GM18867 (cell line): ENCODE measurements at regions not wholly inside any gene's neighbourhood (a gene's known extent, or its start where the extent isn't known, plus 50 kb on each side); places are given as distances from the start of the nearest gene placed in this dataset.

Experiments used
- ATAC-seq: cut with Tn5 transposase; IDR thresholded peaks from one replicate; pipeline ENCODE4 v1.9.1; 2021; ENCODE audit warnings: mild to moderate bottlenecking, moderate library complexity; ENCODE audit not compliant: unreplicated experiment

DNA sequence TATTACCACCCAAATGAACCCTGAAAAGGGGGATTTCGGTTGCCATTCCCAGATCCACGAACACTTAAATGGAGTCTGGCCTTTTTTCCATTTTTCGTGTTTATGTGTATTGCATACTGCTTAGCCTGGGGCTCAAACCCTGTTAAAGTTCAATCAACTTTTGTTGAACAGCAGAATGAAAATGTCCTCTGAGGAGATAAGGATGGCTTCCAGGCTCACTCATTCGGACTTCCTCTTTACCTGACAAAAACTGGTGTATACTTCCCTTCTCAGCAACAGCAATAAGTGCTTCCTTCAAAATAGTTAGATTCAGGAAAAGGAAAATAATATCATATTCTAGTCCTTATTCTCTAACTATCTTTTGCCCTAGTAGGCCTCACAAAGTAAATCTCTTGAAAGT is 61.1 kb upstream of the ARID5B start:
- ATAC-seq, result no peak

DNA sequence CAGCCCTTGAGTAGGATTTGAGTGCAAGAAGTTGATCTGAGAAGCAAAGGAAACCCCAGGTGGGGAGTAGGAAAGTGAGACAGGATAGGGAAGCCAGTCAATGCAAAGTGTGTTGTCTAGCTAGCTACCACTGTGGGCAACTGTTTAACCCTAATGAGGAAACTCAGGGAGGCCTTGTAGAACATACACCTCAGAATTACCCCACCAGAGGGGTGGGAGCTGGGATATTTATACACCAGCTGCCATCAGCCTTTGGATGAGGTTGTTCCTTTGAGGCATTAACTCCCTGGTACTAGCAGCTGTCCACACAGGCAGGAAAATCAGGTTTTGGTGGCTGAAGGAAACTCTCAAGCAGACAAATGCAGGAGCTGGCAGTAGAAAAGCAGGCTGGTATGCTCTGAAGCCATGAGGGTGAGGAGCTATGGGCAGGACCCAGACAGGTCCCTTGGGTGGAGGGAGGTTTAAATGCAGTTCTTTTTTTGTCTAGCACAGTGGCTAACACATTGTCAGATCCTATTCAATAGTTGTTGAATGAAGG is 60.1 kb upstream of the ARID5B start:
- no peak for ATAC-seq

DNA sequence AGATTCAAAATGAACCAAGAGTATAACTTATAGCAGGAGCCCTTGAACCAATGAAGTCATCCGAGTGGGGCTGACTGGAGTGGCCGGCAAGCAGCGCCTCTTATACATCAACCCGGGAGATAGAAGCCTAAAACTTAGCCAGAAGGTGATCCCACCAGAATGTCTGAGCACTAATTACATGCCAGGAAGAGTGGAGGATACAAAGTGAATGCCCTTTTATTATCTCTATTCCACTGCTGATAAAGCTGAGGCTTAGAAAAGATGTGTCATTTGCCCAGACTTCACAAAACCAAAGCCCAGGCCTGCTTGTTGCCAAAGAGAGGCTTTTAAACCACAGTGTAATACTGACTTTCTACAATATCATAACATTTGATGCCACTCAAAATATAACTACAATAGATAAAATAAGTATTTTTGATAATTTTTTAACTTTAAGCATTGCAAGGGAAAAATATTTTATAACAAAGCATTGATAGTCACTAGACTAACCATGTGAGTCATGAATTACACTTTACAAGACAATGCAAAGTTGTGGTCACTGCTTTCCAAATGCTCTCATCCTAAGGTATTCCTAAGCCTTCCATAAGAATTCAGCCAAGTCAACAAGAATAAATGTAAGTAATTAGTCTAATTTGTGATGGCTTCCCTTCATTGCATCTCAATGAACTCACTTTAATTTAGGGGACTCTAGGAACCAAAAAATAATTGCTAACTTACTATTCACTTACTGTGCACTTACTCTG is 58.6 kb upstream of the ARID5B start:
- ATAC-seq, result no peak

DNA sequence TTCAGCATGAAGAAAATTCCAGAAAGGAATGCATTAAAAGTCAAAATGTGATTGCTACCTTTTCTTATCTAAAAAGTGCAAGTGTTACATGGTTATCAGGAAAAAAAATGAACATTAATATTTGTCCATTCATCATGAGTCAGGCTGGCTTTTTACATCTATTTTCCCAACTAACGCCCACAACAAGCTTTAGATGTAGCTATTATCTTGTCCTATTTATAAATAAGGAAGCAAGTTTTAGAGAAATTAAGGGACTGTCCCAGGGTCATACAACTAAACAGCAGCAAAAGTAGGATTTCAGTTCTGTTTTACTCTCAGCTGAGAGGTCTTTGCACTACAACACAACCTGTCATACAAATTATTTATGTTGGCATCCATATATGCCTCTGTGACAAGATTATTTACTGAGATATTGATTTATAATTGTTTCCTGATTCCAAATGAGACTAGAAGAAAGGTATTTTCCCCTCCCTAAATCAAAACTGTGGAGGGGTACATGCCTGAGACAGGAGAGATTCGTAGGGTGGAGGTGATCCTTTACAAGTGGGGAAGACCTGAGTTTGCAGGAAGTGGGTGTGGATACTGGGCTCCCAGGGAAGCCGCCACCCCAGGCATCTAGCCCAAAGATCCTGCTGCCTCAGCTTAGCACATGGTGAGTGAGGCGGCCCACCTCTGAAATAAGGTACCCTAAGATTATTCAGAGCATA is 57.2 kb upstream of the ARID5B start:
- ATAC-seq, result no peak

DNA sequence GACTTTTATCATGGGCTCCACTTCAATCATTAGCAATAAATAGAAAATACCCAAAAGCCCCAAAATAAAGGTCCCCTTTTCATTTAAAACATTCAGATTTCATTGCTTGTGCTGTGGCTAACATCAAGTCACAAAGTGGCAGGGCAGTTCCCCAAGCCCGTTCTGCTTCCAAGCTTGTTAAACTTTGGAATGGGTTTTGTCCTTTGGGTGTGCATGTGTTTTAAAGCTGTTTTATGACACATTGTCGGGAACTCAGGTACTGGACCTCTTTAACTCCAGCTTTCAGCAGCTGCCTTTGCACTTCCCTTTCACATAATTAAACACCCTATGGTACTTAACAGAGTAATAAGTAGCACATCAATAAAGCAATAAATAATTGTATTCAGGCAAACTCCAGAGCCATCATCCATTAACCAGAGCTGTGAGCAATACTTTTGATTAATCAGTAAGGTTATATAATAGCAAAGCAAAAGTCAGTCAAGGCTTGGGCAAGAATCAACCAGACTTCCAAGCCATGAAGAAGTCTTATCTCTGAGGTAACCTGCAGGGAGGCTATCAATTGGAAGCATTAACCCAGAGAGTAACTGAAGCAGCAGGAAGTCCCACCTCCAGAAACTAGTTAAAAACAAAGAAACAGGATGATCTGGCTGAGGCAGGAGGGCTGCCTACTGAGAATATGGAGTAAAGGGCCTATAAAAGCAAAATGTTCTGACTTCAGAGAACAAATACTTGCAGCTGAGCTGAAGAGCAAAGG is 56.1 kb upstream of the ARID5B start:
- ATAC-seq, result no peak

DNA sequence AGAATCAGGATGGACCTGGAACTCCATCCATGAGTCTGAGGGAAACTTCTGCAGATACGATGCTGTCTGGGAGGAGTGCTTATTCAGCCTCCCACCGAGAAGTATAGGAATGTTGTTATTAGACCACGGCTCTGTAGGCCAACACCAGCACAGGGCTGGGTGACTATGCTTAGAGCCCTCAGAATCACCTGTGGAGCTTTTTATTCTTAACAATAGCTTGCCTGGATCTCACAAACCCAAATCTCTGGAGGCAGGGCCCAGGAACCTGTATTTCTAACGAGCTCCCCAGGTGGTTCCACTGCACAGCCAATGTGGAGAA is 55.6 kb upstream of the ARID5B start:
- ATAC-seq, result no peak

DNA sequence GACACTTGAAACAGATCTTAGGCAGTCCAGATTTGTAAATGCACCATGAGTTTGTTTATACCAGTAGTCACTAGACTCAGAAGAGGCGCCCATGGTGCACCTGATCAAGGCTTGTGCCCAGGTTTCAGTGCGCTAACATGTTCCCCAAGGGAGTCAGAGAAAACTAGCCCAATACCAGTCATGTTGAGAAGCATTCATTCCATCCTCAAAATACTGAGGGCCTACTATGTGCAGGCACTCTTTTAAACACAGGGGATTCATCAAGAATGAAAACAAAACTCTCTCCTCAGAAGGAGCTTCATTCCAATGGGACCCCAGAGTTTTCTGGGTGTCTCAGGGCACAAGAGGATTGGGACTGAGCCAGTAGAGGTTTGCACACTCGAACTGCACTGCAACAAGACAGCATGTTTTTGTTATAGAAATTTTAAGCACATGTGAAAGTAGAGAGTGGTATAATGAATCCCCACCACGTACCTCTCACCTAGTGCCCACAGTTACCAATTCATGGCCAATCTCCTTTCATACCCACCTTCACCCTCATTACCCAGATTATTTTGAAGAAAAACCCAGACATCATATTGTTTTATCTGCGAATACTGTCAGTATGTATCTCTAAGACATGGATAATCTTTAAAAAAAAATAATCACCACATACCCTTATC is 55.0 kb upstream of the ARID5B start:
- no peak for ATAC-seq

DNA sequence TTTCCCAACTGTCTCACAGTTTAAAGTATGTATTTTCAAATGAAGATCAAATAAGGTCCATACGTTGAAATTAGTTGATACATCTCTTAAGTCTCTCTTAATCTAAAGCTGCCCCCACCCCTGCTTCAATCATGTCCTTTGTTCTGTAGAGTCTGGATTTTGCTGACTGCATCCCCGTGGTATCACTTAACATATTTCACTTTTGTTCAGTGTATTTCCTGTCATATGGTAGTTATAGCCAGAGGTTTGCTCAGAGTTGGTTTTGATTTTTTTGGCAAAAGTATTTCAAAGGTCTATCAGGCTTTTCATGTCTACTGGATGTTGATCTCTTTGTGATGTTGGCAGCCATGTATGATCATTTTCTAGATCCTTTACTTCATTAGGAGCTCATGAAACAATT is 54.4 kb upstream of the ARID5B start:
- ATAC-seq, result no peak

DNA sequence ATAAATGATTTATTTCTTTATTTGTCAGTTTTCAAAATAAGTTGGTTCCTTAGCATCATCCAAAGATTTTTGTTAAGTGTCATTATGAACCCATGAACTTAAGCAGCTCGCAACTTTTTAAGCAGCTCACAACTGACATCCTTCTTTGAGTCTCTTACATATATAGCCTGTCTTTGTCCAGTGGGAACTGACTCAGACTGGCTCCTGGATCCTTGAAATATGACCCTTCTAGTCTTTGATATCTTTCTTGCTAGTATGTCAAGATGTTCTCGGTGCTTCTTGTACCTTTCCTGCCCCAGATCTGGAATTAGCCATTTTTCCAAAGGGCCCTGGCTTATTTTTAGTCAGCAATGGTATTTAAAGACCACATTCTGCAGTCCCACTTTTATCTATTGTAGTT is 53.9 kb upstream of the ARID5B start:
- no peak for ATAC-seq

DNA sequence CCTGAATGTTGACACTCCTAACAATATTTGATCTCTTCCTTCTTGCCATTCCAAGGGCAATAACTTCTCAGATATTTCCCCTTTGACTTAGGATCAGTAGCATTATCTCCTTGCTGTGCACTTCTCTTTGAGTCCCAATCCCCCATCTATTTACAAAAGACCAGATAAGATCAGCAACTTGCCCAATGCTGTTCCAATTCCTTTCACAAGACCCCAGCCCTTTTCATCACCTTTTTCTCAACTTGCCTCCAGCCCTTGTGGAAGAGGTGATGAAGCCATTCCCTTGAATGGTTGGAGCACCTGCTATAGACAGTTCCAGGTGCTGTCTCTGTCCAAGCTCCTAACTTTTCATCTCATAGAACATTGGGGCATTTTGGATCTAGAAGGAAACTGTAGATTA is 51.1 kb upstream of the ARID5B start:
- ATAC-seq, result no peak
